Neural progenitor cell (in vitro differentiated cells): ENCODE measurements at regions not wholly inside any gene's neighbourhood (a gene's known extent, or its start where the extent isn't known, plus 50 kb on each side); places are given as distances from the start of the nearest gene placed in this dataset.

Source experiments
- CTCF ChIP-seq: fragments of 200-600 bp; sonication (generic); IDR thresholded peaks from 2 replicates; pipeline ENCODE4 v1.5.1; 2017; ENCODE audit warnings: antibody characterized with exemption, mild to moderate bottlenecking
- EZH2 ChIP-seq: fragments of 200-600 bp; sonication (generic); IDR thresholded peaks from 2 replicates; pipeline ENCODE4 v1.6.1; 2017; ENCODE audit warnings: antibody characterized with exemption, mild to moderate bottlenecking, moderate library complexity

GRCh38 chr6:157770946-157771345 lies 52.1 kb upstream of the SNX9 start:
- TF ChIP-seq CTCF (no peak), EZH2 (no peak)
